ENCODE measurements at regions not wholly inside any gene's neighbourhood (a gene's known extent, or its start where the extent isn't known, plus 50 kb on each side); places are given as distances from the start of the nearest gene placed in this dataset.
A peak's percentile ranks its signal among the peaks of the same experiment; 100 is the strongest.
"Not testable (repeated sequence)": the region's sequence is repeated elsewhere in the genome, so short reads cannot be mapped to it uniquely, and the experiment has no call there.

DNA sequence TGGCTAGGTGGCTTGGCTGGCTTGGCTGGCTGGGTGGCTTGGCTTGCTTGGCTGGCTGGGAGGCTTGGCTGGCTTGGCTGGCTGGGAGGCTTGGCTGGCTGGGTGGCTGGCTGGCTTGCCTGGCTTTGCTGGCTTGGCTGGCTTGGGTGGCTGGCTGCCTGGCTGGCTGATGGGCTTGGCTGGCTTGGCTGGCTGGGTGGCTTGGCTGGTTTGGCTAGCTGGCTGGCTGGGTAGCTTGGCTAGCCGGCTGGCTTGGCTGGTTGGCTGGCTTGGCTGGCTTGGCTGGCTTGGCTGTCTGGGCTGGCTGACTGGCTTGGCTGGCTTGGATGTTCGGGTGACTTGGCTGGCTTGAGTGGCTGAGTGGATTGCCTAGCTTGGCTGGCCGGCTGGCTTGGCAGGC lies 2829.1 kb downstream of the RPIA start:
- H3K36me3 ChIP-seq; H3K27ac ChIP-seq; H3K27me3 ChIP-seq (ENCODE audit: low read depth); H3K4me1 ChIP-seq; H3K4me3 ChIP-seq; H3K9me3 ChIP-seq; intact Hi-C loops (cut with DNase I); ATAC-seq: not testable (repeated sequence)
- DNase-seq, result peak; percentile 10

DNA sequence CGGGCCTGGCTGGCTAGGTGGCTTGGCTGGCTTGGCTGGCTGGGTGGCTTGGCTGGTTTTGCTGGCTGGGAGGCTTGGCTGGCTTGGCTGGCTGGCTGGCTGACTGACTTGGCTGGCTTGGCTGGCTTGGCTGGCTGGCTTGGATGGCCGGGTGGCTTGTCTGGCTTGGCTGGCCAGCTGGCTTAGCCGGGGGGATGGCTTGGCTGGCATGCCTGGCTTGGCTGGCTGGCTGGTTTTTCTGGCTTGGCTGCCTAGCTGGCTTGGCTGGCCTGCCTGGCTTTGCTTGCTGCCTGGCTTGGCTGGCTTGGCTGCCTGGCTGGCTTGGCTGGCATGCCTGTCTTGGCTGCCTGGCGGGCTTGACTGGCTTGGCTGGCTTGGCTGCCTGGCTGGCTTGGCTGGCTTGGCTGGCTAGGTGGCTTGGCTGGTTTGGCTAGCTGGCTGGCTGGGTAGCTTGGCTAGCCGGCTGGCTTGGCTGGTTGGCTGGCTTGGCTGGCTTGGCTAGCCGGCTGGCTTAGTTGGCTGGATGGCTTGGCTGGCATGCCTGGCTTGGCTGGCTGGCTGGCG lies 2829.6 kb downstream of the RPIA start:
- H3K9me3 ChIP-seq; H3K27me3 ChIP-seq (ENCODE audit: low read depth); ATAC-seq; H3K27ac ChIP-seq; H3K4me3 ChIP-seq; H3K36me3 ChIP-seq; intact Hi-C loops (cut with DNase I); H3K4me1 ChIP-seq: not testable (repeated sequence)
- DNase-seq, result peak; percentile 6

DNA sequence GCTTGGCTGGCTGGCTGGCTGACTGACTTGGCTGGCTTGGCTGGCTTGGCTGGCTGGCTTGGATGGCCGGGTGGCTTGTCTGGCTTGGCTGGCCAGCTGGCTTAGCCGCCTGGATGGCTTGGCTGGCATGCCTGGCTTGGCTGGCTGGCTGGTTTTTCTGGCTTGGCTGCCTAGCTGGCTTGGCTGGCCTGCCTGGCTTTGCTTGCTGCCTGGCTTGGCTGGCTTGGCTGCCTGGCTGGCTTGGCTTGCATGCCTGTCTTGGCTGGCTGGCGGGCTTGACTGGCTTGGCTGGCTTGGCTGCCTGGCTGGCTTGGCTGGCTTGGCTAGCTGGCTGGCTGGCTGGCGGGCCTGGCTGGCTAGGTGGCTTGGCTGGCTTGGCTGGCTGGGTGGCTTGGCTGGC lies 2830.5 kb downstream of the RPIA start:
- intact Hi-C loops (cut with DNase I); H3K9me3 ChIP-seq; H3K4me3 ChIP-seq; DNase-seq; H3K36me3 ChIP-seq; ATAC-seq; H3K27me3 ChIP-seq (ENCODE audit: low read depth); H3K4me1 ChIP-seq; H3K27ac ChIP-seq: not testable (repeated sequence)

DNA sequence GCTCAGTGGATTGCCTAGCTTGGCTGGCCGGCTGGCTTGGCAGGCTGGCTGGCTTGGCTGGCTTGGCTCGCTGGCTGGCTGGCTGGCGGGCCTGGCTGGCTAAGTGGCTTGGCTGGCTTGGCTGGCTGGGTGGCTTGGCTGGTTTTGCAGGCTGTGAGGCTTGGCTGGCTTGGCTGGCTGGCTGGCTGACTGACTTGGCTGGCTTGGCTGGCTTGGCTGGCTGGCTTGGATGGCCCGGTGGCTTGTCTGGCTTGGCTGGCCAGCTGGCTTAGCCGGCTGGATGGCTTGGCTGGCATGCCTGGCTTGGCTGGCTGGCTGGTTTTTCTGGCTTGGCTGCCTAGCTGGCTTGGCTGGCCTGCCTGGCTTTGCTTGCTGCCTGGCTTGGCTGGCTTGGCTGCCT lies 2831.4 kb downstream of the RPIA start:
- H3K4me1 ChIP-seq; intact Hi-C loops (cut with DNase I); ATAC-seq; H3K27me3 ChIP-seq (ENCODE audit: low read depth); H3K36me3 ChIP-seq; H3K27ac ChIP-seq; H3K4me3 ChIP-seq; H3K9me3 ChIP-seq: not testable (repeated sequence)
- peak; percentile 7 for DNase-seq

DNA sequence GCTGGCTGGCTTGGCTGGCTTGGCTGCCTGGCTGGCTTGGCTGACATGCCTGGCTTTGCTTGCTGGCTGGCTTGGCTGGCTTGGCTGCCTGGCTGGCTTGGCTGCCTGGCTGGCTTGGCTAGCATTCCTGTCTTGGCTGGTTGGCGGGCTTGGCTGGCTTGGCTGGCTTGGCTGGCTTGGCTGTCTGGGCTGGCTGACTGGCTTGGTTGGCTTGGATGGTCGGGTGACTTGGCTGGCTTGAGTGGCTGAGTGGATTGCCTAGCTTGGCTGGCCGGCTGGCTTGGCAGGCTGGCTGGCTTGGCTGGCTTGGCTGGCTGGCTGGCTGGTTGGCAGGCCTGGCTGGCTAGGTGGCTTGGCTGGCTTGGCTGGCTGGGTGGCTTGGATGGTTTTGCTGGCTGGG lies 2832.3 kb downstream of the RPIA start:
- peak; percentile 15 for DNase-seq
- H3K4me1 ChIP-seq; H3K36me3 ChIP-seq; H3K4me3 ChIP-seq; H3K27ac ChIP-seq; H3K9me3 ChIP-seq; intact Hi-C loops (cut with DNase I); H3K27me3 ChIP-seq (ENCODE audit: low read depth); ATAC-seq: not testable (repeated sequence)

DNA sequence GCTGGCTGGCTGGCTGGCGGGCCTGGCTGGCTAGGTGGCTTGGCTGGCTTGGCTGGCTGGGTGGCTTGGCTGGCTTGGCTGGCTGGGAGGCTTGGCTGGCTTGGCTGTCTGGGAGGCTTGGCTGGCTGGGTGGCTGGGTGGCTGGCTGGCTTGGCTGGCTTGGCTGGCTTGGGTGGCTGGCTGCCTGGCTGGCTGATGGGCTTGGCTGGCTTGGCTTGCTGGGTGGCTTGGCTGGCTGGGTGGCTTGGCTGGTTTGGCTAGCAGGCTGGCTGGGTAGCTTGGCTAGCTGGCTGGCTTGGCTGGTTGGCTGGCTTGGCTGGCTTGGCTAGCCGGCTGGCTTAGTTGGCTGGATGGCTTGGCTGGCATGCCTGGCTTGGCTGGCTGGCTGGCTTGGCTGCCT lies 2834.1 kb downstream of the RPIA start:
- ATAC-seq; H3K4me3 ChIP-seq; H3K9me3 ChIP-seq; intact Hi-C loops (cut with DNase I); H3K4me1 ChIP-seq; H3K36me3 ChIP-seq; H3K27ac ChIP-seq; H3K27me3 ChIP-seq (ENCODE audit: low read depth): not testable (repeated sequence)
- DNase-seq, result peak; percentile 24

DNA sequence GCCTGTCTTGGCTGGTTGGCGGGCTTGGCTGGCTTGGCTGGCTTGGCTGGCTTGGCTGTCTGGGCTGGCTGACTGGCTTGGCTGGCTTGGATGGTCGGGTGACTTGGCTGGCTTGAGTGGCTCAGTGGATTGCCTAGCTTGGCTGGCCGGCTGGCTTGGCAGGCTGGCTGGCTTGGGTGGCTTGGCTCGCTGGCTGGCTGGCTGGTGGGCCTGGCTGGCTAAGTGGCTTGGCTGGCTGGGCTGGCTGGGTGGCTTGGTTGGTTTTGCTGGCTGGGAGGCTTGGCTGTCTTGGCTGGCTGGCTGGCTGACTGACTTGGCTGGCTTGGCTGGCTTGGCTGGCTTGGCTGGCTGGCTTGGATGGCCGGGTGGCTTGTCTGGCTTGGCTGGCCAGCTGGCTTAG lies 2834.6 kb downstream of the RPIA start:
- intact Hi-C loops (cut with DNase I); H3K4me1 ChIP-seq; H3K9me3 ChIP-seq; H3K4me3 ChIP-seq; H3K27me3 ChIP-seq (ENCODE audit: low read depth); H3K36me3 ChIP-seq; ATAC-seq; H3K27ac ChIP-seq: not testable (repeated sequence)
- peak; percentile 32 for DNase-seq

DNA sequence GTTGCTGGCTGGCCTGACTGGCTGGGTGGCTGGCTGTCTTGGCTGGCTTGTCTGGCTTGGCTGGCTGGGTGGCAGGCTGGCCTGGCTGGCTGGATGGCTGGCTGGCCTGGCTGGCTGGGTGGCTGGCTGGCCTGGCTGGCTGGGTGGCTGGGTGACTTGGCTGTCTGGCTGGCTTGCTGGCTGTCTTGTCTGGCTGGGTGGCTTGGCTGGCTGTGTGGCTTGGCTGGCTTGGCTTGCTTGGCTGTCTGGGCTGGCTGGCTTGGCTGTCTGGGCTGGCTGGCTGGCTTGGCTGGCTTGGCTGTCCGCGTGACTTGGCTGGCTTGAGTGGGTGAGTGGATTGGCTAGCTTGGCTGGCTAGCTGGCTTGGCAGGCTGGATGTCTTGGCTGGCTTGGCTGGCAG lies 2835.6 kb downstream of the RPIA start:
- H3K27me3 ChIP-seq (ENCODE audit: low read depth); H3K27ac ChIP-seq; H3K36me3 ChIP-seq; H3K4me1 ChIP-seq; ATAC-seq; H3K9me3 ChIP-seq; H3K4me3 ChIP-seq; intact Hi-C loops (cut with DNase I): not testable (repeated sequence)
- DNase-seq, result peak; percentile 52

DNA sequence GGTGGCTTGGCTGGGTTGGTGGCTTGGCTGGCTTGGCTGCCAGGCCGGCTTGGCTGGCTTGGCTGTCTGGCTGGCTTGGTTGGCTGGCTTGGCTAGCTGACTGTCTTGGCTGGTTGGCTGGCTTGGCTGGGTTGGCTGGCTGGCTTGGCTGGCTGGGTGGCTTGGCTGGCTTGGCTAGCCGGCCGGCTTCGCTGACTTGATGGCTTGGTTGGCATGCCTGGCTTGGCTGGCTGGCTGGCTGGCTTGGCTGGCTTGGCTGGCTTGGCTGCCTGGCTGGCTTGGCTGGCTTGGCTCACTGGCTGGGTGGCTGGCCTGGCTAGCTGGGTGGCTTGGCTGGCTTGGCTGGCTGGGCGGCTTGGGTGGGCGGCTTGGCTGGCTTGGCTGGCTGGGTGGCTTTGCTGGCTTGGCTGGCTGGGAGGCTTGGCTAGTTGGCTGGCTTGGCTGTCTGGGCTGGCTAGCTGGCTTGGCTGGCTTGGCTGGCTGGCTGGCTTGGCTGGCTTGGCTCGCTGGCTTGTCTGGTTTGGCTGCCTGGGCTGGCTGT lies 2836.1 kb downstream of the RPIA start:
- H3K27ac ChIP-seq; ATAC-seq; H3K36me3 ChIP-seq; H3K4me1 ChIP-seq; H3K27me3 ChIP-seq (ENCODE audit: low read depth); H3K9me3 ChIP-seq; intact Hi-C loops (cut with DNase I); H3K4me3 ChIP-seq: not testable (repeated sequence)
- peak; percentile 56 for DNase-seq

DNA sequence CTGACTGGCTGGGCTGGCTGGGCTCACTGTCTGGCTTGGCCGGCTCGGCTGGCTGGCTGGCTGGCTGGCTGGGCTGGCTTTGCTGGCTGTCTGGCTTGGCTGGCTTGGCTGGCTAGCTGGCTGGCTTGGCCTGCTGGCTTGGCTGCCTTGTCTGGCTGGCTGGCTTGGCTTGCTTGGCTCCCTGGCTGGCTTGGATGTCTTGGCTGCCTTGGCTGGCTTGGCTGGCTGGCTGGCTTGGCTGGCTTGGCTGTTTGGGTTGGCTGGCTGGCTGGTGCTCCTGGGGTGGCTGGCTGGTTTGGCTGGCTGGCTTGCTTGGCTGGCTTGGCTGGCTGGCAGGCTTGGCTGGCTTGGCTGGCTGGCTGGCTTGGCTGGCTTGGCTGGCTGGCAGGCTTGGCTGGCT lies 2836.9 kb downstream of the RPIA start:
- peak; percentile 48 for DNase-seq
- H3K27me3 ChIP-seq (ENCODE audit: low read depth); ATAC-seq: not testable (repeated sequence)

DNA sequence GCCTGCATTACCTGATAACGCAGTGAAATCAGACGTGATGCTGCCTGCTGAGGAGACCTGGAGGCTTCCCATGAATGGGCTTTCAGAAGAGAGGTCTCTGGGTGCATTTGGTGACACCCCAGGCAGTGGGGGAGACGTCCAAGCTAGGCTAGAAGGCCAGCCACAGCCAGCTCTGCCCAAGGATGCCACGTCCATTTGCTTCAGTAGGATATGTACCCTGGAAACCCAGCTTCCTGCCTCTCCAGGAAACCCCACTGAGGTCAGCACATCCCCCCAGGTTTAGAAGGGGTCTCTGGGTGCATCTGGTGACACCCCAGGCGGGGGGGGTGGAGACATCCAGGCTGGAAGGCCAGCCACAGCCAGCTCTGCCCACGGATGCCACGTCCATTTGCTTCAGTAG lies 2844.6 kb downstream of the RPIA start:
- H3K27me3 ChIP-seq (ENCODE audit: low read depth); H3K4me3 ChIP-seq; ATAC-seq; H3K9me3 ChIP-seq; H3K36me3 ChIP-seq; DNase-seq; H3K4me1 ChIP-seq; H3K27ac ChIP-seq; intact Hi-C loops (cut with DNase I): not testable (repeated sequence)

More for the DNA sequence above, 2836.9 kb downstream of the RPIA start:
- H3K27ac ChIP-seq; intact Hi-C loops (cut with DNase I); H3K9me3 ChIP-seq; H3K36me3 ChIP-seq; H3K4me3 ChIP-seq; H3K4me1 ChIP-seq: not testable (repeated sequence)

DNA sequence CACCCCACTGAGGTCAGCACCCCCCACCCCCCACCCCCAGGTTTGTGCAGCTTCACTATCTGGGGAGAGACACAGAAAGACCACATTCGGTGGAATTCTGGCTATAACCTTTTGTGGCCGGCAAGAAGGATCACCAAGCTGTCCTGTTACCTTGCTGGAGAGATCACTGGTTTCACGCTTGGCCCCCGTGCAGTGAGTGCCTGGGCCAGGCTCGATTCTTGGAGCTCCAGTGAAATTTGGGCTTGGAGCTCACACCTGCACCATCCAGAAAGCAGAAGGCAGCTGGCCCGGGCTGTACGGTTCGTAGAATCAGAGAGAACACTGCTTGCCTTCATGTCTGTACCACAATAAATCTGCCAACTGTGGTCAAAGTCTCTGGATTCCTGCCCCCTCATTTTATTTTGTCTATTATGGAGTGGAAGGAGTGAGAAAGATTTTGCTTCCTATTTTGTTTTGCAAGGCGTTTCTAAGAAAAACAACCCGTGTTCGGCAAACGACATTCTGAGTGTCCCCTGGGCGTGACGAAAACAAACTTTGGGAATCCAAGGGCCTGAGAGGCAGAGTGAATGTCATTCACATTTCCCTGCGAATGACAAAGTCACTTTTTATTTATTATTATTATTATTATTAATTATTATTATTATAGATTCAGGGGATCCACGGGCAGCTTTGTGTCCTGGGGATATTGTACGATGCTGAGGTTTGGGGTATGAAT lies 2845.2 kb downstream of the RPIA start:
- H3K4me3 ChIP-seq; H3K27ac ChIP-seq; DNase-seq; H3K4me1 ChIP-seq; H3K9me3 ChIP-seq; intact Hi-C loops (cut with DNase I); H3K27me3 ChIP-seq (ENCODE audit: low read depth); ATAC-seq; H3K36me3 ChIP-seq: not testable (repeated sequence)

DNA sequence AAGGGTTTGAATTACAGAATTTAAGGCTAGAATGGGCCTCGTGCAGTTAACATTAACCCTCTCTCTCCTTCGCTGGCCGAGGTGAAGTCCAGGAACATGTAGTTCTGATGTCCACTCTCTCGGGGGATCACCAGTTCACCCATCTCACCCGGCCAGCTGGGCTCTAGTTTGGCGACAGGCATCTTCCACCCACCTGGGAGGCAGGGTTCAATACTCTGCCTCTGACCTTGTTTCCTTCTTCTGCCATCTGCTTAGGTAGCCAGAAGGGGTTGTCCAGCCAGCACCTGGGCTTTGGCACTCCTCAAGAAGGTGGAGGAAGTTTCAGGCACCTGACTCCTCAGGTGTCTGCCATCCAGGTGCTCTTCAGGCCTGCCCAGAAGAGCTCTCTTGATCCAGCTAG lies 2857.8 kb downstream of the RPIA start:
- H3K9me3 ChIP-seq; ATAC-seq; H3K27me3 ChIP-seq (ENCODE audit: low read depth); H3K27ac ChIP-seq; intact Hi-C loops (cut with DNase I); H3K4me1 ChIP-seq; H3K4me3 ChIP-seq; H3K36me3 ChIP-seq: not testable (repeated sequence)
- DNase-seq, result peak; percentile 34

DNA sequence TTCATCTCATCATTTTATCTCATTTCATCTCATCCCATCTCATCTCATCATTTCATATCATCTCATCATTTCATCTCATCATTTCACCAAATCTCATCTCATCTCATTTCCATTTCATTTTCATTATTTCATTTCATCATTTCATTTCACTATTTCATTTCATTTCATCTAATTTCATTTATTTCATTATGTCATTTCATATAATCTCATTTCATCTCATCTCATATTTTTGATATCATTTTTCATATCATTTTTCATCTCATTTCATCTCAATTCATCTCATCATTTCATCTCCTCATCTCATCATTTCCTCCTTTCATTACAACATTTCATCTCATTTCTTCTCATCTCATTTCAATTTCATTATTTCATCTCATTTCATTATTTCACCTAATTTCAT lies 2866.8 kb downstream of the RPIA start:
- H3K27me3 ChIP-seq (ENCODE audit: low read depth); DNase-seq; H3K27ac ChIP-seq; ATAC-seq; H3K4me3 ChIP-seq; intact Hi-C loops (cut with DNase I); H3K9me3 ChIP-seq; H3K4me1 ChIP-seq; H3K36me3 ChIP-seq: not testable (repeated sequence)
